H9 (cell line): ENCODE measurements at regions not wholly inside any gene's neighbourhood (a gene's known extent, or its start where the extent isn't known, plus 50 kb on each side); places are given as distances from the start of the nearest gene placed in this dataset.

Source experiments
- DNase-seq: peaks from one replicate; pipeline ENCODE4 v3.0.0-alpha.2; 2017
- H2AFZ ChIP-seq: one replicate; pipeline ENCODE4 v1.6.1; 2013; ENCODE audit warnings: mild to moderate bottlenecking, low read length, control low read depth, moderate library complexity
- H2AK5ac ChIP-seq: 2 replicates; pipeline ENCODE4 v1.6.1; 2013; ENCODE audit warnings: low read length, control low read depth, mixed read lengths; ENCODE audit not compliant: insufficient read length
- H2BK120ac ChIP-seq: one replicate; pipeline ENCODE4 v1.6.1; 2013; ENCODE audit warnings: low read depth, mild to moderate bottlenecking, low read length, control low read depth, inconsistent platforms; ENCODE audit not compliant: poor library complexity, severe bottlenecking
- H2BK12ac ChIP-seq: 2 replicates; pipeline ENCODE4 v1.6.1; 2013; ENCODE audit warnings: low read length, control low read depth, mixed read lengths, low read depth; ENCODE audit not compliant: insufficient read length
- H2BK15ac ChIP-seq: 2 replicates; pipeline ENCODE4 v1.6.1; 2013; ENCODE audit warnings: low read depth, low read length, control low read depth
- H2BK20ac ChIP-seq: one replicate; pipeline ENCODE4 v1.6.1; 2013; ENCODE audit warnings: low read depth, mild to moderate bottlenecking, low read length, control low read depth, inconsistent platforms; ENCODE audit not compliant: poor library complexity, severe bottlenecking
- H2BK5ac ChIP-seq: 2 replicates; pipeline ENCODE4 v1.6.1; 2013; ENCODE audit warnings: low read length, control low read depth, mixed read lengths; ENCODE audit not compliant: insufficient read length
- H3K14ac ChIP-seq: 2 replicates; pipeline ENCODE4 v1.6.1; 2013; ENCODE audit warnings: low read length, control low read depth; ENCODE audit not compliant: insufficient read depth
- H3K18ac ChIP-seq: 2 replicates; pipeline ENCODE4 v1.6.1; 2013; ENCODE audit warnings: low read depth, mild to moderate bottlenecking, mixed read lengths, low read length, control low read depth; ENCODE audit not compliant: insufficient read length
- H3K23ac ChIP-seq: 2 replicates; pipeline ENCODE4 v1.6.1; 2013; ENCODE audit warnings: low read length, control low read depth, mixed read lengths, low read depth; ENCODE audit not compliant: insufficient read length
- H3K23me2 ChIP-seq: 2 replicates; pipeline ENCODE4 v1.6.1; 2013; ENCODE audit warnings: low read depth, mild to moderate bottlenecking, mixed read lengths, low read length, control low read depth; ENCODE audit not compliant: insufficient read length, poor library complexity, severe bottlenecking
- H3K27ac ChIP-seq: 2 replicates; pipeline ENCODE4 v1.5.1; 2013; ENCODE audit warnings: low read length, control low read depth, mixed read lengths, low read depth; ENCODE audit not compliant: insufficient read length
- H3K27me3 ChIP-seq: 2 replicates; pipeline ENCODE4 v1.6.1; 2013; ENCODE audit warnings: low read length, control low read depth, inconsistent platforms; ENCODE audit not compliant: insufficient read depth
- H3K4ac ChIP-seq: 2 replicates; pipeline ENCODE4 v1.6.1; 2013; ENCODE audit warnings: low read depth, mild to moderate bottlenecking, control low read depth, inconsistent platforms, low read length, moderate library complexity
- H3K4me1 ChIP-seq: 2 replicates; pipeline ENCODE4 v1.6.1; 2013; ENCODE audit warnings: low read length, control low read depth, inconsistent platforms; ENCODE audit not compliant: insufficient read depth
- H3K4me2 ChIP-seq: 2 replicates; pipeline ENCODE4 v1.6.1; 2013; ENCODE audit warnings: low read length, control low read depth, mixed read lengths; ENCODE audit not compliant: insufficient read length, insufficient read depth
- H3K56ac ChIP-seq: 2 replicates; pipeline ENCODE4 v1.6.1; 2013; ENCODE audit warnings: low read depth, mild to moderate bottlenecking, mixed read lengths, low read length, control low read depth; ENCODE audit not compliant: insufficient read length
- H3K79me1 ChIP-seq: 2 replicates; pipeline ENCODE4 v1.6.1; 2013; ENCODE audit warnings: low read depth, mild to moderate bottlenecking, moderate library complexity, low read length, control low read depth, inconsistent platforms; ENCODE audit not compliant: insufficient read depth, poor library complexity, severe bottlenecking
- H3K79me2 ChIP-seq: 2 replicates; pipeline ENCODE4 v1.6.1; 2013; ENCODE audit warnings: low read length, control low read depth, inconsistent platforms; ENCODE audit not compliant: insufficient read depth
- H3K9ac ChIP-seq: 2 replicates; pipeline ENCODE4 v1.6.1; 2013; ENCODE audit warnings: low read length, control low read depth, mixed read lengths; ENCODE audit not compliant: insufficient read length; ENCODE audit errors: extremely low read depth
- H3K9me3 ChIP-seq: one replicate; pipeline ENCODE4 v1.6.1; 2013; ENCODE audit warnings: low read depth, low read length, inconsistent platforms; ENCODE audit not compliant: control insufficient read depth
- H3T11ph ChIP-seq: one replicate; pipeline ENCODE4 v1.6.1; 2013; ENCODE audit warnings: mild to moderate bottlenecking, low read length, control low read depth, inconsistent platforms
- H4K20me1 ChIP-seq: one replicate; pipeline ENCODE4 v1.6.1; 2013; ENCODE audit not compliant: control insufficient read depth, insufficient read length, insufficient read depth
- H4K5ac ChIP-seq: 2 replicates; pipeline ENCODE4 v1.6.1; 2013; ENCODE audit warnings: low read depth, mild to moderate bottlenecking, mixed read lengths, low read length, control low read depth; ENCODE audit not compliant: insufficient read length
- H4K8ac ChIP-seq: replicated peaks from 2 replicates; pipeline ENCODE4 v1.6.1; 2013; ENCODE audit warnings: low read length, control low read depth, mixed read lengths, low read depth; ENCODE audit not compliant: insufficient read length
- H4K91ac ChIP-seq: 2 replicates; pipeline ENCODE4 v1.6.1; 2013; ENCODE audit warnings: low read depth, mild to moderate bottlenecking, moderate library complexity, mixed read lengths, low read length, control low read depth; ENCODE audit not compliant: insufficient read length
- H3K27ac Mint-ChIP-seq, 3 experiments: 2 replicates in 2 of 3; 3 replicates in 1 of 3; pipeline ENCODE4 v1.8.0; 2020 to 2021; ENCODE audit warnings: mixed read lengths in 3 of 3, mild to moderate bottlenecking in 1 of 3, moderate library complexity in 1 of 3
- H3K27me3 Mint-ChIP-seq: 2 replicates; pipeline ENCODE4 v1.8.0; 2021; ENCODE audit warnings: low read depth, mild to moderate bottlenecking, moderate library complexity, mixed read lengths
- H3K36me3 Mint-ChIP-seq, 3 experiments: 2 replicates in 2 of 3; 3 replicates in 1 of 3; pipeline ENCODE4 v1.8.0; 2020 to 2021; ENCODE audit warnings: low read depth in 3 of 3, mixed read lengths in 3 of 3; ENCODE audit not compliant: insufficient read depth in 1 of 3
- H3K4me1 Mint-ChIP-seq, 2 experiments: 2 replicates each; pipeline ENCODE4 v1.8.0; 2020; ENCODE audit warnings: mixed read lengths in 2 of 2
- H3K4me3 Mint-ChIP-seq, 2 experiments: 2 replicates in 1 of 2; 3 replicates in 1 of 2; pipeline ENCODE4 v1.8.0; 2020 to 2021; ENCODE audit warnings: mild to moderate bottlenecking in 2 of 2, mixed read lengths in 2 of 2, moderate library complexity in 1 of 2
- H3K9me3 Mint-ChIP-seq, 2 experiments: 2 replicates in 1 of 2; 3 replicates in 1 of 2; pipeline ENCODE4 v1.8.0; 2020; ENCODE audit warnings: mild to moderate bottlenecking in 2 of 2, mixed read lengths in 2 of 2, moderate library complexity in 1 of 2
- WGBS: extraction: QIAGEN DNeasy Blood & Tissue Kit; methylation state at CpG from one replicate; pipeline ENCODE4 v1.1.7; 2013; ENCODE audit warnings: missing lambda C conversion rate, low lambda C conversion rate, mixed read lengths; ENCODE audit not compliant: insufficient read length; ENCODE audit errors: extremely low coverage; 5-methylcytosine and 5-hydroxymethylcytosine counted together
- TF ChIP-seq, protein P1 (sequence below): fragments of 200-600 bp; sonication (generic); conservative IDR thresholded peaks from 3 replicates; pipeline ENCODE4 v1.8.0; 2021; ENCODE audit warnings: antibody characterized with exemption, mild to moderate bottlenecking

- no peak overlapping the region for H3K56ac ChIP-seq
- Mint-ChIP-seq H3K27me3 (peaks cover 57% of the 10 kb centered on the region), H3K4me1 (peaks cover 41 to 43% of the 10 kb centered on the region in 2 experiments), H3K9me3 (peaks cover 6 to 7% of the 10 kb centered on the region in 2 experiments; a peak in 4 of 5 replicates), H3K27ac (no peak overlapping the region), H3K4me3 (no peak overlapping the region), H3K36me3 (peaks cover 0 to 16% (median 2%) of the 10 kb centered on the region in 3 experiments; a peak in 4 of 7 replicates)
- H2BK20ac ChIP-seq, result no peak overlapping the region
- H4K8ac ChIP-seq, result no peak overlapping the region
- H3K27ac ChIP-seq, result no peak overlapping the region
- TF ChIP-seq, protein P1, sequence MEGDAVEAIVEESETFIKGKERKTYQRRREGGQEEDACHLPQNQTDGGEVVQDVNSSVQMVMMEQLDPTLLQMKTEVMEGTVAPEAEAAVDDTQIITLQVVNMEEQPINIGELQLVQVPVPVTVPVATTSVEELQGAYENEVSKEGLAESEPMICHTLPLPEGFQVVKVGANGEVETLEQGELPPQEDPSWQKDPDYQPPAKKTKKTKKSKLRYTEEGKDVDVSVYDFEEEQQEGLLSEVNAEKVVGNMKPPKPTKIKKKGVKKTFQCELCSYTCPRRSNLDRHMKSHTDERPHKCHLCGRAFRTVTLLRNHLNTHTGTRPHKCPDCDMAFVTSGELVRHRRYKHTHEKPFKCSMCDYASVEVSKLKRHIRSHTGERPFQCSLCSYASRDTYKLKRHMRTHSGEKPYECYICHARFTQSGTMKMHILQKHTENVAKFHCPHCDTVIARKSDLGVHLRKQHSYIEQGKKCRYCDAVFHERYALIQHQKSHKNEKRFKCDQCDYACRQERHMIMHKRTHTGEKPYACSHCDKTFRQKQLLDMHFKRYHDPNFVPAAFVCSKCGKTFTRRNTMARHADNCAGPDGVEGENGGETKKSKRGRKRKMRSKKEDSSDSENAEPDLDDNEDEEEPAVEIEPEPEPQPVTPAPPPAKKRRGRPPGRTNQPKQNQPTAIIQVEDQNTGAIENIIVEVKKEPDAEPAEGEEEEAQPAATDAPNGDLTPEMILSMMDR, result no peak
- peaks cover 9% of the 10 kb centered on the region for H3K23me2 ChIP-seq
- H4K20me1 ChIP-seq, result no peaks in the 10 kb centered on the region
- H2BK12ac ChIP-seq, result no peak overlapping the region
- H3T11ph ChIP-seq, result no peak overlapping the region
- no CpG with 5 or more reads among the region's 15 CpGs for WGBS
- H2AFZ ChIP-seq, result no peak overlapping the region
- H3K4me1 ChIP-seq, result no peaks in the 10 kb centered on the region
- no peaks in the 10 kb centered on the region for H3K79me1 ChIP-seq
- no peak overlapping the region for H4K5ac ChIP-seq
- no peak overlapping the region for H2AK5ac ChIP-seq
- no peak overlapping the region for H3K23ac ChIP-seq
- H2BK5ac ChIP-seq, result no peak overlapping the region
- H2BK15ac ChIP-seq, result no peak overlapping the region
- H2BK120ac ChIP-seq, result no peak overlapping the region
- no peak for DNase-seq
- H3K4me2 ChIP-seq, result no peak overlapping the region
- no peaks in the 10 kb centered on the region for H3K9me3 ChIP-seq
- no peak overlapping the region for H3K4ac ChIP-seq
- no peak overlapping the region for H3K18ac ChIP-seq
- H3K27me3 ChIP-seq, result no peaks in the 10 kb centered on the region; the same call in 1 of the 2 replicates
- no peak overlapping the region for H3K9ac ChIP-seq
- no peak overlapping the region for H3K14ac ChIP-seq
- no peak overlapping the region for H4K91ac ChIP-seq
- no peaks in the 10 kb centered on the region for H3K79me2 ChIP-seq
Measured at GRCh38 chr5:3199962-3200755, 395.5 kb upstream of the IRX1 start.
